ENCODE measurements at regions not wholly inside any gene's neighbourhood (a gene's known extent, or its start where the extent isn't known, plus 50 kb on each side); places are given as distances from the start of the nearest gene placed in this dataset.

DNA sequence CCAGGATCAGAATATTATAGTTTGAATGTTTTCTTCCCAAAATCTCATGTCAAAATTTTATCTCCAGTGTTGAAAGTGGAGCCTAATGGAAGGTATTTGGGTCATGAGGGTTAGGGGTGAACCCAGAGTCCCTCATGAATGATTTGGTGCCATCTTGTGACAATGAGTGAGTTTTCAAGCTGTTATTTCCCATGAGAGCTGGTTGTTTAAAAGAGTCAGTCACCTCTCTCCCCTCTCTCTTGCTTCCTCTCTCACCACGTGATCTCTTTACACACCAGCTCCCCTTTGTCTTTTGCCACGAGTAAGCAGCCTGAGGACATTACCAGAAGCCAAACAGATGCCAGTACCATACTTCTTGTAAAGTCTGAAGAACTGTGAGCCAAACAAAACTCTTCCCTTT lies 561.6 kb downstream of the RERGL start:
- DNase-seq = no peak

DNA sequence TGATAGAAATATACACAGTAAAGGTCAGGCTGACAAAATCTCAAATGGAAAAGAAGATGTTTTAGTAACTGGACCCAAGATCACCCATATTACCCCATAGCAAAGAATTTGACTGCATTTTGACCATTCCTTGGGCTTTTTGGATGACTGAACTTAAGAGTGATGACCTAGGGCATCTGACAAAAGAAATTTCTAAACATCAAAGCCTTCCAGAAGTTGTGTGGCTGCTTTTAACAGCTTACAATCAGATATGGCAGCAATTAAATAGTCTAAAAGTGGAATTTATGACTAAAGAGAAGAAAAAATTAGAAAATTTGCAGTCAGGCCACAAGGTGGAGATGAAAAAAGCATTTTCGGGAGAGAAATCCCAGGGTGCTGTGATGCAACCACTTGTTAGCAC lies 563.0 kb downstream of the RERGL start:
- DNase-seq = no peak

DNA sequence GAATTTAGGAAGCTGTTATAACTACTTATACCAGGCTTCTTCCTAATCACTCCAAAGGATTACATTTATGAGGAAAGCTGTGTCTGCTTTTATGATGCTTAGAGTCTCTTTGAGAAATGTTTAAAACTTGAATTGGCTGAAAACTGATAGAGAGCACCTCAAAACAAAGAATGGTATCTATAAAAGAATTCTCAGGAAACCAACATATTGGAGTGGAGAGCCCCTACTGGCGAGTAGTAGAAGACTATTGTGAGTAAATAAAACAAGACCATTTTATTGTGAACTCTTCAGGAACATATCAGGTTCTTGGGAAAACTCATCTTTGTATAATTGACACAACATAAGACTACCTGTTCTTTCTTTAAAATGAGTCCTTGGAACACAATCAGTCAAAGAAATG lies 578.6 kb downstream of the RERGL start:
- no peak for DNase-seq

GRCh38 chr12:17507336-17507735 lies 582.7 kb downstream of the RERGL start:
- DNase-seq = no peak

- DNase-seq = no peak
These were observed 586.3 kb downstream of the RERGL start for GRCh38 chr12:17503742-17504141.

DNA sequence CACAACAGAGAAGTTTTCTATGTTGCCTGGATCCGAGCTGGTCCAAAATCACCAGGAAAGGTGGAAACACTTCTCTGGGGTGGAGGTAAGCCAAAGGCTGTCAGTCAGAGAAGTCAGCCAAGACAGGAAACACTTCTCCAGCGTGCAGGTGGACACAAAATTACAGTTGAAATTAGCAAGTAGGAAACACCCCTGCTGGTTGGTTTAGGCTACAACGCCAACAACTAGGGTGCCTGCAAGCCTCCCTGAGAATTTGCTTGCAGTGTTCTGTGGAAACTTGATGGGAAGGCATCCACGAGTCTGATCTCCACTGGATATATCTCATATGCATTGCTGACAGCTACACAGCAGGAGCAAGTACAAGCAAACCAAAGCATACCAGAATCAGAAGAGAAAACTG lies 600.5 kb downstream of the RERGL start:
- DNase-seq = no peak

DNA sequence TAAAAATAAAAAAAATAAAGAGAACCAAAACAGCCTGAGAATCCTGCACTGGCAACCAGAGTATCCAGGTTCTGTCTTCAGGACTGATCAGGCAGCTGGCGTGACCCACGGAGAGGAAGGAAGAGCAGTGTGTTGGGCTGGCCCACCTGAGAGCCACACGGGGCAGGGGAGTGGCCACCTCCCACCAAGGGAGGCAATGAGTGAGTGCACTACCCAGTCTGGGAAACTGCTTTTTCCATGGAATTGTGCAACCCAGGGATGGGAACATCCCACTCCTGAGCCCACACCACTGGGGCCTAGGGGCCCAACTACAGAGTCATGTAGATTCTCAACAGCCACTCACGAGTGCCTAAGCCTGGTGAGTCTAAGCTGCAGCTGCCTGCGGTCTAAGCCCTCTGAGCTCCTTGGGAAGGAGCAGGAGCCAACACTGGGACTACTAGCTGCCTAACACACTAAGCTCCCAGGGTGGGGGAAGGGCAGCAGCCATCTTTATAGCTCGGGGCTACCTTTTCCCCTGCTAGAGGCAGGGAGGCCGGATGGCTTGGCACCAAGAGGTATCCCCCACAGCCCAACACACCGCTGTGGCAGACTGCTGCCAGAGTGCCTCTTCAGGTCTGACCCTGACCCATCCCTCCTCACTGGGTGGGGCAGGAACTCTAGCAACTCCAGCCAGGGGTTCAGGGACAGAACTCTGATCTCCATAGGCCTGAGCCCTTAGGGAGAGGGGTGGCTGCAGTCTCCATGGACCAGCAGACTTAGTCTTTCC lies 610.9 kb downstream of the RERGL start:
- no peak for DNase-seq

DNA sequence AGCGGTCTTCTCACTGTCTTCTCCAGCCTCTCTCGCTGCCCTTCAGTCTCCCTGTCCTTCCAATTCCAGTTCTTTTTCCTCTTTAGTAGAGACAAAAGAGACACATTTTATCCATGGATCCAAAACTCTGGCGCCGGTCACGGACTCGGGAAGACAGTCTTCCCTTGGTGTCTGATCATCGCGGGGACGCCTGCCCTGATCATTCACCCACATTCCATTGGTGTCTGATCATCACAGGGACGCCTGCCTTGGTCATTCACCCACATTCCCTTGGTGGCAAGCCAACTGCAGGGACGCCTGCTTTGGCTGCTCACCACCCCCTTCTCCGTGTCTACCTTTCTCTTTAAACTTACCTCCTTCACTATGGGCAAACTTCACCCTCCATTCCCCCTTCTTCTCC lies 619.5 kb downstream of the RERGL start:
- no peak for DNase-seq

DNA sequence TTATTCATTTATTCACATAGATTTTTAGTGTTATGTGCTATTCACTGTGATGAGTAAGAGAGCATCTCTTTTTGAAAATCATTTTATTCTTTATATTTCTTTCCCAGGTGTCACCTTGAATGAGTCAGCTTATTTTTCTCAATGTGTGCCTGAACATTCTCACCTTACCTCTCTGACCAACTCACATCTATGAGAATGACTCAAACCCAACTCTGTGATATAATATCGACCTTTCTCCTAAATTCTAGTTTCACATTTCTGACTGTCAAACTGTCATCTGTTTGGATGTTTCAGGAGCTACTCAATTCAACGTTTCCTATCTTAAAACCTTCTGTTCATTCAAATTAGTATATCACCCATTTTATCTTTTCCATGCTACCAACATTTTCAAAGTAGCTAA lies 630.8 kb downstream of the RERGL start:
- no peak for DNase-seq

DNA sequence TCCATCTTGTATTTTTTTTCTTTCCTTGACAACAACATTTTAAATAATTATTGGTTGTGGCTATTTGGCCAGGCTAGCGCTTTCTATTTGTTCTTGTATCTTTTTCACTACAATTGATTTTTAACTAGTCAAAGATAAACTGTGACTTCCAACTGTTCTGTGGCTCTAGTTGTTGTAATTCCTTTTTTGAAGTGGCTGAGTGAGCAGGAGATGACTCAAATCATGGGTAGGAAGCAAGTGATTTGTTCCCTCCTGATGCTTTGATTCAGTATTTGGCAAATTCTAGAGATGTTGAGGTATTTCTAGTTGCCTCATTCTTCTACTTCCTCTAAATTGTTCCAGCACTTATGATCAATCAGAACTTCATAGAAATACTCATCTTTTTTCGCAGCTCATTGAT lies 633.5 kb downstream of the RERGL start:
- DNase-seq = no peak

DNA sequence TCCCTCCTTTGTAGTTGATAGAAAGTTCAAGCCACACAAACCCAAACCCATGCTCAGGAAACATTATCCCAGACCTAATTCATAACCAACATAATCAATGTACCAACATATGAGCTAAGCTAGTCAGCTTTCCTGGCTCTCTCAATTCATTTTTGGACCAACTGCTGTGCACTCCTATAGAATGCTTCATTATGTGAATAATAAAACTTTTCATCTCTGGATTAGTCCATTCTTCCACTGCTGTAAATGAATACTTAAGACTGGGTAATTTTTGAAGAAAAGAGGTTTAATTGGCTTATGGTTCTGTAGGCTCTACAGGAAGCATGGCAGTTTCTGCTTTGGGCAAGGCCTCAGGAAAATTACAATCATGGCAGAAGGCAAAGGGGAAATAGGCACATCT lies 651.9 kb downstream of the RERGL start:
- no peak for DNase-seq

DNA sequence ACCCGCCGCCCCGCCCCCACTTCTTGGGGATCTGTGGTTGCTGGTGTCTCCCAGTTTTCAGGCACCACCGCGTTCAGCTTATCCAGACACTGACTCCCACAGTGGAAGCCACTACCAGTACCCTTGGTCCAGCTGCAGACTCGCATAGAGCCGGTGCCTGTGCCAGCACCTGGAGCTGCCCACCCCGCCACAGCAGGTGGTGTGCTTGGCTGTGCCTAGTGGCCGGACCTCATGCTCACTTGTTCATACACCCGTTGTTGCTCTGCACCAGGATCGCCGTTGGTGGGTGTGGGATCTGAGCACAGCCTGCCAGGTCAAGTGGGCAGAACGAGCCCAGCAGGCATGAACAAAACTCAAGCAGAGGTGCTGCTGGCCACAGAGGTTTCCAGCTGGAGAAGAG lies 673.2 kb downstream of the RERGL start:
- no peak for DNase-seq

DNA sequence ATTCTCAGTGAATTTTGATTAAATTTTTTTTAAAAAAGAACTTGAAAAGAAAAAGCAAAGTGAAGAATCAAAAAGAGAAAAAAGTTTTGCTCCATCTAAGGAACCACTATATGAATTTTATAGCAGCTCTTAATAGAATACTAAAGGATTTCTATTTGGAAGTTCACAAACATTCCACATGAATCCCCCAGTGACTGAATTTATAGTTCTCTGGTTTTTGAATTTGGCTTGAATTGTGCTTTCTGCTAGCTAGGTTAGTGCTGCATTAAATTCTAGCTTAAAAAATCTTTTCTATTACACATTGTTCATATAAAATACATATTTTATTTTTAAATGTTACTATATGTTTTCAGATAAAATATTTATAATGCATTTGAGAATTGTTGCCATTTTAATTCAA lies 675.4 kb downstream of the RERGL start:
- no peak for DNase-seq

GRCh38 chr12:17411662-17412061 lies 678.3 kb downstream of the RERGL start:
- no peak for DNase-seq

DNA sequence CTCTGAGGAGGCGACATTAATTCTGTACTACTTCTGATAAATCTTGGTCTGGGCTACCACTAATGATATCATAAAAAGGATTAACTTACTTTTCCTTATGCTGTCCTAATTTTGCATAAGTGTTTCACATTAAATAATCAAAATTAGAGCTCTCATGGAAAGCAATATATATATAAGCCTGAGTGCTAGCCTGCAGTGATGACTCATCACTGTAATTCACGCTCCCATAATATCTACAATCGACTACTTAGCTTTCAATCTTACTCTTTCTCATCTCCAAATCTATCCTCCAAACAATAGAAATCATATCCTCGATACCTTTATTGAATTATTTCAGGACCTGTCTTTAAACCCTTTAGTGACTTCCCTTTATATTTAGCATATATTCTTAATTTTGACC lies 701.3 kb downstream of the RERGL start:
- DNase-seq = no peak

- no peak for DNase-seq
These were observed 706.7 kb downstream of the RERGL start for GRCh38 chr12:17383321-17383720.

- DNase-seq = no peak
These were observed 708.8 kb downstream of the RERGL start for GRCh38 chr12:17381211-17381610.

DNA sequence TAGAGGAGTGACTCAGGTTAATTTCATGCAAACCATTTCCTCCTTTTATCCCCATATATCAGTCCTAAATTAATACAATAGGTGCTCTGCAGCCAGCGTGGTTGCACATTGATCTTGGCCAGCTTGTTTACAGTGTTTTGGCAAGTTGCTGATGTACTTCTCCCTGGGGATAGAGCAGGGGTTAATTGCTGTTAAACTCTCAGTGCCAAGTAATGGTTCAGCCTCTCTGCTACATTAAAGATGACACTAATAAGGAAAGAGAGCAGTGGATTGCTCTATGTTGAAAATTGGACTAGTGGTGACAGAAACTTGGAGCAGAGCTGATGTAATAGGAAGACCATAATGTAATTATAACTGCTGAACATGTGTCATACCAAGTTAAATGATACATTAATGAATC lies 717.5 kb downstream of the RERGL start:
- no peak for DNase-seq

DNA sequence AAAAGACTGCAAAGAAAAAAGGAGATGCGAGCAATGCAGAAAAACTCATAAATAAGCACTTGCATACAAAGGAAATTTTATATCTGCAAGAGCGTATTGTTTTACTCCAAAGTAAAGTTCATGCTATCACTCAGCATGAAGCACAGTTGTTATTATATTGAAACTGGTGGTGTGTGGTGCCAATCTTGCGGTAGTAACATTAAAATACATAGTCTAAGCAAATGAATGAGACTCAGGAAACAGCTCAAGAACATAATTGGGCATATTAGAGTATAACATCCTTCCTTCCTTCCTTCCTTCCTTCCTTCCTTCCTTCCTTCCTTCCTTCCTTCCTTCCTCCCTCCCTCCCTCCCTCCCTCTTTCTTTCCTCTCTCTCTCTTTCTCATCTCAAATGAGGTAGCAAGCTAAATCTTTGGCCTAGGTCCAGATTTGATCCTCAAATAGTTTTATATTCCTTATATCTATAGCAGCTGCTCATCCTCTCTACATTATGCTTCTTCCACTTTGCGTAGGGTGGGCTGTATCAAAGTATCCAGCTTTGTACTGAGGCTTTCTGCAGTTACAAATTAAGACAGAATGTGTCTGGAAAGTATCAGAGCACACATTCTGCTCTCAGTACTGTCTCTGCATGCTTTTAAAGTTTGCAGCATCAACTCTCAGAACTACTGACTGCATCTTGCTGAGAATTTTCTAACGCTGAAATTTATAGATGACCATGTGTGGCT lies 718.3 kb downstream of the RERGL start:
- DNase-seq = no peak

DNA sequence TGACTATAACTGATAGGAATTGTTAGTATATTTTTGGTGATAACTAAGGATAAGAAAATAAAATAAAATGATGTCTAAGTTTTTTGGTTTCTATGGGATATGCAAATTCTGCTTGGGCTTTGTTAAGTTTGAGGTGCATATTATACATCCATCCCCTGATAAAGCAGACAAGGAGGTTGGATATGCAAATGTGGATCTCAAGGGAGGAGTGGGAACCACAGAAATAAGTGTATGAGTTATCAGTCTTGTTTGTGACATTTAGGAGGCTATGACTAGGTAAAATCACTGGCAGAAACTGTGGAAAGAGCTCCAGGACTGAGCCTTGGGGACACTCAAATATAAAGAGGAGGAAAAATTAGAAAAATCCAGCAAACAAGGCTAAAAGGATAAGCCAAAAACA lies 719.4 kb downstream of the RERGL start:
- DNase-seq = no peak

GRCh38 chr12:17369556-17369955 lies 720.4 kb downstream of the RERGL start:
- no peak for DNase-seq

DNA sequence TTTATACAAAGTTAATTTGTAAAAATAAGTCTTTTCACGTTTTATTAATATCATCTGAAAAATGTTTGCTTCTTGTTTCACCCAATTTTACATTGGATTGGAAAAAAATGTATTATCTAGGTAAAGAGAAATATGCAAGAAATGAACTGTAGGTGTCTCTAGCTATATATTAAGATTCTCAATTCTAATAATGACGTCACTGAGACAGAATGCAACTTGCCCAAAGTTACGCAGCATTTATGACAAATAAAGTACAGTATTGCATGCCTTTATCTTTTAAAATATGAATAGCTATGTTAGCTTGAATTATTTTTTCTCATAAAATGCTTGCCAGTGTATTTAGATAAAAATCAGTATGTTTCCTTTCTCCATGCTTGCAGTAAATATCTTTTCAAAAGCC lies 728.8 kb downstream of the RERGL start:
- DNase-seq = no peak

DNA sequence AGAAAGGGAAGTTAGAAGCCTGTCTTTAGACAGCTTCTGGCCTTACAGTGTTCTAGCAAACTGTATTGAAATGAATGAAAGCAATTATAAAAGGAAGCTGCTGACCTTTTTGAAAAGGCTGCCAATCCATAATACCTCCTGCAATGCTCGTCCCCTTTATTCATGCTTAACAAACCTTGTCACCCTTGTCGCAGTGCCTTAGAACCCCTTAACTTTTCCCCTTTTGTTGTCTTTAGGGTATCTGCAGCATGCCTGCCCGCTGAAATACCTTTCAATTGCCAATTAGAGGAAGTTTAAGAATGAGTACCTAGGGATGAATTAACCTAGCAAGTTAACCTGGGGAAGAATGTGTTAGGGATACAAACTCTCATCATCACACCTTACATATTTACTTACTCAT lies 731.2 kb downstream of the RERGL start:
- DNase-seq = no peak

DNA sequence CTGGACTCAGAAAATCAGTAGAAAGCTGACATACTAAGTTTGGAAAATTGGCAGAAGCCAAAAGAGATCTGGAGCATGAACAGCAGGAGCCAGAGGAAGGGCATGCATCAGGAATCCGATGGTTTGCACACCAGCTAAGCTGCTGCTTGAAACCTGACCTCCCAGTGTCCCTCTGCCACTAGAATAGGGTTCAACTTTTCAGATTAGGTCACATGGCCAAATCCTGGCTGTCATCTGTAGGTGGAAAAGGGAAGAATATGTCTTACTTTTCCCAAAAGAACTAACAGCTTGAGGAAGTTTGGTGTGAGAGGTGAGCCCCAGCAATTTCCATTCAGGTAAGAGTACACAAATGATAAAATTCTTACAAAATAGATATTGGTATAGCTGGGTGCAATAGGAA lies 732.6 kb downstream of the RERGL start:
- no peak for DNase-seq

DNA sequence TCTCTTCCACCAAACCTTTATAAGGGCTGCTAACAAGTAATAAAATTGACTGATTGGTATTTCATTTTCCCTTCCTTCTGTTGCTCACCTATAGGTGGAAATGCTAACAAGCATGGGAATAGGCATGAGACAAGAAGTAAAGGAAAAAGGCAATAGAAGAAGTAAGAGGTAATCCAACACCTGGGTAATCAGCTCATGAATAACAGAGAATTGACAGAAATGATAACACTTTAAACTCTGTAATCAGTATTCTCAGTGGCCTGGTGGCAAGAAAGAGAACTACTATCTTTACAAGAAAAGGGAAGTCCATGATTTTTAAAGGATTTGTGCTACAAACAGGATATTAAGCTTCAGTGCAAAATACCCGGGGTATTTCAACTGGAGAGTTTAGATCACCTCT lies 737.8 kb downstream of the RERGL start:
- no peak for DNase-seq

All from NCI-H510A (cell line).